Kidney capillary endothelial cell (primary cell): ENCODE measurements at regions not wholly inside any gene's neighbourhood (a gene's known extent, or its start where the extent isn't known, plus 50 kb on each side); places are given as distances from the start of the nearest gene placed in this dataset.

ENCODE experiments used
- DNase-seq: peaks from one replicate; pipeline ENCODE4 v3.0.0-alpha.2; 2018; ENCODE audit warnings: low spot score

DNA sequence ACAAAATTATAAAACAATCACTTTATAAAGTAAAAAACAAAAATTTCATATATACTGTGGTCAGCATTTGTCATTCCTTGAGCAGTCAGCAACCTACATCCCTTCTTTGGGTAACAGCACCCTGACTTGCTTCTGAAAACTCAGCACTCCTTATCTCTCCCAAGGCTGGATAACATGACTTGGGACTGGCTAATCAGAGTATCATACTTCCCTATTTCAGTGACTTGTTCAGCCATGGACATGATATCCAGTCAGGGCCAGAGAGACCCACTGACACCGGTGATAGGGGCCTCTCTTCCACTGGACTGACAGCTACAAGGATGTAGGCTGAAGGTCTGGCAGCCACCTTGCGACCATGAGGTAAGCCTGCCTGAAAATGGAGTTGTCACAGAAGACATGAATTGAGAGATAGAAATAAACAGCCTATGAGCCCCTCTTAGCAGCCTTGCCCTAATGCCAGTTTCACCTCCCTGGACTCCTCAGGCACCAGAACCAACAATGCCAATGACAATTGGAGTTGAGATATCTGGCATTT, 84.4 kb upstream of the NEBL start:
- no peak for DNase-seq

DNA sequence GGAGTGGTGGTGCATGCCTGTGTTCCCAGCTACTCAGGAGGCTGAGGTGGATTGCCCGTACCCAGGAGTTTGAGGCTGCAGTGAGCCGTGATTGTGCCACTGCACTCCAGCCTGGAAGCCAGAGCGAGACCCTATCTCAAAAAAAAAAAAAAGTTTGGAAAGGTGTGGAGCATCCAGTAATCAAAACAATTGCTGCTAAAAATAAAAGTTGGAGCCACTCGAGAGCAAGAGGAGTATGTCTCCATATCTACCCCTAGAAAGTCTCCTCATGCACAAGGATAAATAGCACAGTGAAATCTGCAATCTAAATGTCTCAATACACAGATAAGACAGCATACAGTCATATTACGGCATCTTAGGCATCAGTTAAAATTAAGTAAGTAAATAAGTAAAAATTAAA, 81.5 kb upstream of the NEBL start:
- no peak for DNase-seq

DNA sequence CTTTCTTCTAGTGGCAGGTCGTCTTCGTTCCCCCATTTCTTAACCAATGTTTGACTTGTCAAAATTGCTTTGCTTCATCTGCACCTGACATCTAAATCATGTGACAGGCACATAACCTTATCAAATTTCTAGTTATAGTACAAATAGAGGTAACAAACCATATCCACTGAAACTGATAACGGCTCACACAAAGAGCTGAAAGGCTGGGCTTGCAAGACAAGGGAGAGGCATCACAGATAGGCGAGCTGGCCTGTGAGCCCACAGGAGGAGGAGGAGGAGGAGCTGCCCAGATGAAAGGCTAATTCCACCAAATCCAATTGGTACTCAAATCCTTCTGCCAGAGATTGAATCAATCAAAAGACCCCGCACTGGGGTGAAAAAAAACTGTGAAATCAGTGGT, 80.2 kb upstream of the NEBL start:
- no peak for DNase-seq

DNA sequence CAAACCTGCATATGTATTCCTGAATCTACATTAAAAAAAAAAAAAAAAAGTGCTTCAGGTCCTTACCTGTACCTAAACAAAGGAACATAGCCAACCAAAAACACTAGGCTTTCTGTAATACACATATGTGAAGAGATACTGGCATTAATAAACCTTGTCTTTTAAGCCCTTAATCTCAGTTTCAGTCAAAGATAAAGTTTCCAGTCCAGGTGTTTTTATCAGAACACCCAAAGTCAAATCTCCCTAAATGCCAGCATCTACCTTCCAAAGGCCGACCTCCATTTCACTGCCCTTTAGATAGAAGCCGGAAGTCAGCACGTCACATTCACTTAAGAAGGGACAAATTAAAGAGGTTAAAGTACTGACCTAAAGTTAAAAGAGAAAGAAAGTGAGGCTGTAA, 79.8 kb upstream of the NEBL start:
- DNase-seq: no peak

DNA sequence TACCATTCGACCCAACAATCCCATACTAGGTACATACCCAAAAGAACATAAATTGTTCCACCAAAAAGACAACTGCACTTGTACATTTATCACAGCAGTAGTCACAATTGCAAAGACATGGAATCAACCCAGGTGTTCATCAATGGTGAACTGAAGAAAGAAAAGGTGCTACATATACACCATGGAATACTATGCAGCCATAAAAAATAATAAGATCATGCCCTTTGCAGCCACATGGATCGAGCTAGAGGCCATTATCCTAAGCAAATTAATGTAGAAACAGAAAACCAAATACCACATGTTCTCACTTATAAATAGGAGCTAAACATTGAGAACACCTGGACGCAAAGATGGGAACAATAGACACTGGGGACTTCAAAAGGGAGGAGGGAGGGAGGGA, 79.3 kb upstream of the NEBL start:
- DNase-seq: no peak

DNA sequence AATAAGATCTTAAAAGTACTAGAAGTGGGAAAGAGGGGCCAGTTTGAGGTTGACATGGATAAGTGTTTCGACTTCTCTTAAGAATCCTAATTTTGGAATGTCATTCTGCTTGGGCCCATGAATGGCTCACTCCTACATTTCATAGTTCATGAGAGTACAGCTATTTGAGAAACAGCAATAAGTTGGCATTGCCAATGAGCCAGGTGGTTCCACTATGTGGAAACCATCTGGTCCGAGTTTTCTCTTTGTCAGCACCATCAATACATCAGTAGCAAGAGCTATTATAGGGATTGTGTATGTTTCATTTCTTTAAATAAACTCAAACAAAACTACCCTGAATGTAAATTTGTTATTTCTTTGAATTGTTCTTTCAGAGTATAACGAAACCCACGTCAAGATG, 78.1 kb upstream of the NEBL start:
- DNase-seq: no peak

DNA sequence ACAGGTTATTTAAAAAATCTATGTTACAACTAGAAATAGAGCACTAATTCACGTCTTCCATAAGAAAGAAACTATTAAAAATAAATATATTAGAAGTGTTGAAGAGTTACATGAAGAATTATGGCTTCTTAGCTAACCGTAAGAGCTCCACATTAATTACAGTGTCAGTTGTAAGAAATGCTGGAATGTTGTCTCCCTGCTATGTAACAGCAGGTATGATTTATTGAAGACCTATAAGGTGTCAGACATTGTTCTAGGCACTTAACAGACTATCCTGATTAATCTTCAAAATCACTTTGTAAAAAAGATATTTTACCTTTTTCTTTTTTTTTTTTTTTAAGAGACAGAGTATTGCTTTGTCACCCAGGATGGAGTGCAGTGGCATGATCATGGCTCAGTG, 75.8 kb upstream of the NEBL start:
- no peak for DNase-seq

DNA sequence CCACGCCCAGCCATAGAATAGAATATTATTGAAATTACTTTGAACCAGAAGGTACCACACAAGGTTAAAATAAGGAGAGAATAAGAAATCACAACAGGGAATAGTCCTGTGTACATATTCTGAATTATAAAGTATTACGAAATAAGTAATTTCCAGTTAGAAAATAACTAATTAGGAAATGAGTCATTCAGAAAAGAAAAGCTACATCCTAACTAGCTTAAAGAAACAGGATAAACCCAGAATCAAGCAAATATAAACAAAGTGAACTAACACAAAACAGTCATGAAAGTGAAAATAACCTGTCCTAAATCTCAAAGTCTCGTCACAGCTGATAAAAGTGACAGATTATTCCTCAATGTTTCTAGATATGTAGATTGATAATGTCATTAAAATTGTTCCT, 74.8 kb upstream of the NEBL start:
- DNase-seq: no peak

DNA sequence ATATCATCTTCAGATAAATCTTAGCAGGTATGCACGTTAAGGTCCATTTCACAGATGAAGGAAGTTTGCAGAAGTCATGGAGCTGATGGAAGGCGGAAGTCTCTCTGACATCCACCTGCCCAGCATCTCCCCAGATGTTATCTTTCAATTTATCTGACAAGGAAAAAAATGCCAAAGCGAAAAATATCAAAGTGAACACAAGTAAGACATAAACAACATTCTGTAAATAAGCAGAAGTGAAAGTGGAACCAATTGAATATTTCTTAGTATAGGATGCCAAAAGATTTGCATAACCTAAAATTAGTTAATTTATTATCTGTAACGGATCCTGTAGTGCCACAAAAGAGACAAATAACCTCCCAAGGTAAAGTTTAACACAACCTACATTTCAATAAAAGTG, 73.6 kb upstream of the NEBL start:
- DNase-seq: no peak

DNA sequence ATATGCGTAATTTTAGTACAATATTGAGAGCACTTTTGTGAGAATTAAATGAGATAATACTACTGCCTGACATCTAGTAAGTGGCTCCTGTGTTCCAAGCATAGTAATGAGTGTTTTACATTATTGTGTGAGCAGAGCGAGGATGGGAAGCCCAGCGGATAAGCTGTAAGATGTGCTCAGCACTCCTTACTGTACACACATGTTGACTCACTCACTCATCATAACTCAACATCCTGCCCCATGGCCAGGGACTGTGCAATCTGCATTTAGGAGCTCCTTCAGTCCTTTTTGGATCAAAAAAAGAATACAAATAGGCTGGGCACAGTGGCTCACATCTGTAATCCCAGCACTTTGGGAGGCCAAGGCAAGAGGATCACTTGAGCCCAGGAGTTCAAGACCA, 72.9 kb upstream of the NEBL start:
- DNase-seq: peak; percentile 11

DNA sequence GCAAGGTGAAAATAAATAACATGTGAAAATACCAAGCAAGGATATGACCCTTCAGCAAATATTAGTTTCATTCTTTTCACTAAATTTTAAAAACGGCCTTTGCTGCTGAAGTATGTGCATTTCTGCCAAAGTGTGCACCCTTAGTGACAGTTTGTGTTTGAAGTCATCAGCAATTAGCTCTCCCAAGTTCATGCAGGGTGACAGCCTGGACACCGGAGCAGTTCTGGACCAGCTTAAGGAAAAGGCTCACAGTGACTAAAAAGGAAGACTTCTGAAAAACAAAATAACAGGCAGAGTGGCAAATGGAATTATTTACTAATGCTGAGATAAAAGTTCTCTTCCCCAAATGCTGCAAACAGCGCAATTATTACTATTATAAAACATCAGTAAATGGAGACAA, 69.3 kb upstream of the NEBL start:
- DNase-seq: no peak

DNA sequence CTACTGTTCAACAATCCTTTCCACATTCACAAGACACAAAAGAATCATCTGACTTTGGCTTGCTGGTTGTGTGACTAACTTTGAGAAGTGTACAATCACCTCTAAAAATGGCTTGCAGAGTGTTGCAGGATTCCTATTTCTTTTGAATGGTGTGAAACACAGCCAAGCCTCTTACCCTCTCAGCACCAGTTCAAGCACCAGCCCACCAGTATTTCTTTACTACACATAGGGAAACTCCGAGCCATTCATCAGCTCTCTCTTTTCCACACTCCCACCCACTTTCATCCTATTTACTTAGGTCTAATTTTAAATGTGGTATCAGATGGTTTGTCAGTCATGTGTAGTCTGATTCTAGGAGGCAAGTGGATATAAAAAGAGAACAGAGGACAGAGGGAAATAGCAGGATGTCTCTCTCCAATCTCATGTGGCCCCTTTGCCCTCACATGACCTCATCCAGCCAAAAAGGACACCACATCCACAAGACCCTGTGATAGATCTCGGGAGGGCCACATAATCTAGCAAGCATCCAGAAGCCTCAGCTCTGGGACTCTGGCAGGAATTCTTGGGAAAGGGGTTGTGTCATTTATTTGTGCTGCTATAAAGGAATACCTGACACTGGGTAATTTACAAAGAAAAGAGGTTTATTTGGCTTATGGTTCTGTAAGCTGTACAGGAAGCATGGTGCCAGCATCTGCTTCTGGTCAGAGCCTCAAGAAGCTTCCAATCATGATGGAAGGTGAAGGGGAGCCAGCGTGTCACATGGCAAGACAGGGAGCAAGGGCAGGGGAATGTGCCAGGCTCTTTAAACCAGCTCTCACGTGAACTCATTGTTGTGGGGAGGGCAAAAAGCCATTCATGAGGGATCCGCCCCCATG, 66.8 kb upstream of the NEBL start:
- no peak for DNase-seq

DNA sequence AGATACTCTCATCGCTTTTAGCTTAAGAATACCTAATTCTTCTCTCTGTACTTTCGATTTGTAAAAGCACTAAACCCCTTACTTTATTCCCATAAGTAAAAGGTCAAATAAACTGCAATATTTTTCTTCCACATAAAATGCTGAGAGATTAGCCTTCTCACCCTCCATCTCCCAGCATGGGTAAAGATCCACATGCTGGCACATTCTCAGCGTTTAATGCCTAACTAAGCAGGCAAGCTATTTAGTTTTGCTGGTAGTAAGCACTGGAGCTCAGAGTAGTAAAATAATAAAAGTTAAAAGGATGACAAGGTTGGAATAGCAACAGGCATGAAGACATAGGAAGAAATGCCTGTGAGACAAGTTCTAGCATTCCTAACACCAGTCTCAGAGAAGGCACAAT, 65.9 kb upstream of the NEBL start:
- no peak for DNase-seq

DNA sequence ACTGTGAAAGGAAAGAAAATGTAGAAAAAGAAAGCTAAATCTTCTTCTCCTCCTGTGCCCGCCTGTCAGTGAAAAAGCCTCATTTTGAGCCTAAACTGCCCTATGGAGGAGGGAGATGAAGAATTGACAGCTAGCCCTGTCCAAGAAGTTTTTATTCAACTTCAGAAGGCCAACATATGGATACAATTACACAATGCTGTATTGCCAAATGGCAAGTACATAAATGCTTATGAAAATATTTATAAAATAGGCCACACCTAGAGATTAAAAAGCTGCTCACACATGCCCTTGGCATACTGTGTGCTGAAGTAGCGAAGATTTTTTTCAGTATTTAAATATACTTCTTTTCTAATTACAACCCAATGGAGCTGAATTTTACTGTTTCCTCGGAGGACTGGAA, 65.1 kb upstream of the NEBL start:
- DNase-seq: no peak

DNA sequence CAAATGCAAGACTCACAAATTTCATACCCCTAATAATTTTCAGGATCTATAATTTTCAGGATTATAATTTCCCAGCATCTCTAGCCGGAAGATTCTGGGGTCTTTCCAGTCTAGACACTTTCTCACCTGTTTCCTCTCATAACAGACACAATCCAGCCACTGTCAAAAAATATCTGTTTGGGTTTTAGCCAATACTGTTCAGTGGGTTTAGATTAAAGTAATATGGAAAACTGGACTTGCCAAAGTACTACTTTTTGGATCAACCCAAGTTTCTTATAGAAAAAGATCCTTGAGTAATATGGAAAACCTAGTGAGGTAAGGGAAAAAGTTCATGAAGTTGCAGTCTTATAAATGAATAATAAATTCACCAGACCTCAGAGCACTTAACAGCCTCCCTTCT, 62.1 kb upstream of the NEBL start:
- DNase-seq: no peak

DNA sequence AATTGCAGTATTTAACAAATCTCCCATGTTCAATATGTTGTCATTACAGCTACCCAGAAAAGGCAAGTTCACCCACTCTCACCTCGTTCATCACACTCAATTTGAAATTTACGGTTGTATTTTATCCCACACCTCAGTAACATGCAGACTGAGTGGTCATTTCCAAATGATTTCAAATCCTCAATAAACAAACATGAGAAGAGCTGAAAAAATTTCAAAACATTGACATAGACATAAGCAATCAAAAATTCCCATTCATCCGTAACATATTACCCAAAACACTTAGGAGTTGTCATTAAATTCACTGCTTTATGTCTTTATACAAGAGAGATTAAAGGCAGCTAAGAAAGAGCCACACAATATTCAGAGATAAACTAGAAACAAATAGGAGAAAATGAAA, 61.7 kb upstream of the NEBL start:
- DNase-seq: no peak

DNA sequence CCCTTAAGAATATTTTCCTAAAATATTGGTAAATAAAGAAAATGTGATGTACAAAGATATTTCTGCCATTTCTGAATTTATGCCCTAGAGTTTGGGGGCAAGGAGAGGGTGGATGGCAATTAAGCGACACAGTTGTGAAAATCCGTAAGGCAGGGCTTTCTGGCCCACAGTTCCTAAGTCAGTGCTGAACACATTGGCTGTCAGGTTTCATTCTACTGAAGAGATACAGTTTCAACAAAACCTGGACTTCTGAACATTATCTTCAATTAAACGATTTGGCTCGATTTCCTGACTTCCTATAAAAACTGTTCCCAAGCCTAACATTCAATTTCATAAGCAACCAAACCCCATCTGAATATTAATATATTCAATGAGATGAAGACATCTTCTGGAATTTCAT, 61.1 kb upstream of the NEBL start:
- no peak for DNase-seq

DNA sequence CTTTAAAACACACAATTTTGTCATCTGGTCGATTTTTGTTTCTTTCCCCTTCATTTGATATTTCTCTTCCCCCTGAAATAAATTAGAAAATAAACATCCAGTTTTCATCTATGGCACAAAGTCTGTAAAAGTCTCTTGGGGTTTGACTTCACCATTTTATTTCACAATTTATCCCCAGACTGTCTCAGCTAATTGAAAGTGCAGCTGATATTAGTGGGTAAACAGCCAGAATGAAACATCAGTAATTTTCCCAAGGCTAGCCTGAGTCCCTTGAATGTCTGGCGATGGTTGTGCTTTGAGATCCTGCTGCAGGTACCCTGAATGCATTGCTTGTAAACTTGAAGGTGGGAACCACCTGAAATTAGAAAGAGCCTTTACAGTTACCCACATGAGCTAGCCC, 60.6 kb upstream of the NEBL start:
- no peak for DNase-seq

DNA sequence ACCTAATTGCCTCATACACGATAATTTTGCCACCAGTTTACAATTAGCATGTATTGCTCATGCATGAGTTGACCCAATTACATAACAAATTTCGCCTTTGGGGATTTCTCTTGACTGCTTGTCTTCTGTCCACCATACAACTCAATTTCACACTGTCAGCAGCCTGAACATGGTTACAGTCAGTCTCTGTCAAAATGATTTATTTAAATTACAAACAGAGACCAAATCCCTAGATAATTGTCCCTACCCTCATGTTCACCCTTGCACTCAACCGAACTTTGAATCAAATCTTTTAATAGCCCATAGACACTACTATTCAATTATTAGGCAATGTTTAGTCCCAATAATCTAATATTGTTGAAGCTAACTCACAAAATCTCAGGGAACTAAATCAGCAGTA, 59.7 kb upstream of the NEBL start:
- DNase-seq: no peak

DNA sequence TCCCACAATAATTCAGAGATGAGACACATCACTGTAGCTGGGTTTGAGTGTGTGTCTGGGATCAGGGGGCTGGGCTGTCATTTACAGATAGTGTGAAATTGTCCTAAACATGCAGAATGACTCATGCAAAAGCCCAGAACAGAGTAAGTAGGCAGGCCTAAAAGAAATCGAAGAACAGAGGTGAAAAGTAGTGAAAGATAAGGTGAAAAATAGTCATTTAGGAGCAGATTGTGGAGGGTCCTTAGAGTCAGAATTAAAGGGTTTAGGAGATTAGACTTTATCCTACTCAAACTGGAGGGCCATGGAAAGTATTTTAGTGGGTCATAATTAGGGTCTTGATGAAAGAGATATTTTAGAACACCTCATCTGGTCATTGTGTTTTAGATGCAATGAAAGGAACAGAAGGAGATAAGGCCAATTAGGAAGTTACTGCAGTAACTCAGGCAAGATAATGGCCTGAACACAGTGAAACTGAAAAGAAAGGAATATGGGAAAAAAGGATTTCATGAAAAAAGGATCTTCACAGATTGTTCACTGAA, 58.3 kb upstream of the NEBL start:
- no peak for DNase-seq

DNA sequence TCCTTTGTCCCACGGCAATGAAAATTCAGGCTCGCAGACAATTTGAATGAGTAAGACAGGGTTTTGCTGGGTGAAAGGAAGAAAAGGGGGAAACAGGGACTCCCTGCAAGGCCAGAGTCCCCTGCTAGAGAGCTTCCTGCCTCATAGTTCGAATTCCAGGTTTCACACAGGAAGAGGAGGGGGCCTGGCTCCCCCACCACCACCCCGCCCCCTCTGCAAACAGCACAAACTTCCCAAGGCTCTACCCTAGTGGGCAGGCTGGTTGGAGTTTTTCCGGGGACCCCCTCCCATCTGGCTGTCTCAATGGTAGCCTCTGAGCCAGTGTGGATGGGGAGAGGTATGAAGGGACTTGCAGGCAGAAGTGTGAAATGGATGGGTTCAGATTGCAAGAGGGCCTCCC, 57.4 kb upstream of the NEBL start:
- no peak for DNase-seq

DNA sequence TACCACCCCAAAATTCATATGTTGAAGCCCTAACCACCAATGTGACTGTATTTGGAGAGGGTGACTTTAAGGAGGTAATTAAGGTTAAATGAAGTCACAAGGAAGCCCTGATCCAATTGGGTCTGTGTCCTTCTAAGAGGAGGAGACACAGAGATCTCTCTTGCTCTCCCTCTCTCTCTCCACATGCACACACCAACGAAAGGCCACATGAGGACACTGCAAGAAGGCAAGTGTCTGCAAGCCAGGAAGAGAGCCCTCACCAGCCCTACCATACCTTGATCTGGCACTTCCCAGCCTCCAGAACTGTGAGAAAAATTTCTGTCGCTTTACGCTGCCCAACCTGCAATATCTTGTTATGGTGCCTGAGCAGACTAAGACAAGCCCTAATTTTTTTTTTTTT, 56.0 kb upstream of the NEBL start:
- no peak for DNase-seq

DNA sequence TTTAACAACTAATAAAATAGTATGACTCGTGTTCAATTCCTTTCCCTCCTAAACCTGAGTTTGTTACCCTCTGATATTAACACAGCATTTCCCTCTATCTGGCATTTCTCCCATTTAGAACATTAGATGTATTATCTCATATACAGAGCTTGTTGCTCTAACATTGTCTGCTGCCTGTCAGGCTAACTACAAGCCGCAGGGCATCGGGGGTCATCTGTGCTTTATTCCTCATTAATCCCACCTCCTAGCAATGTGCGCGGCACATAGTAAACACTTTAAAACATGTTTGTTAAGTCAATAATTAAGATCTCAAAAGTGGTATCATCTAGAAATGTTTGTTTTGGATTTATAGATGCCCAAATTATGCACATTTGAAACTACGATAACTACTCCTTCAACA, 52.9 kb upstream of the NEBL start:
- no peak for DNase-seq
